ENCODE measurements at regions not wholly inside any gene's neighbourhood (a gene's known extent, or its start where the extent isn't known, plus 50 kb on each side); places are given as distances from the start of the nearest gene placed in this dataset.

DNA sequence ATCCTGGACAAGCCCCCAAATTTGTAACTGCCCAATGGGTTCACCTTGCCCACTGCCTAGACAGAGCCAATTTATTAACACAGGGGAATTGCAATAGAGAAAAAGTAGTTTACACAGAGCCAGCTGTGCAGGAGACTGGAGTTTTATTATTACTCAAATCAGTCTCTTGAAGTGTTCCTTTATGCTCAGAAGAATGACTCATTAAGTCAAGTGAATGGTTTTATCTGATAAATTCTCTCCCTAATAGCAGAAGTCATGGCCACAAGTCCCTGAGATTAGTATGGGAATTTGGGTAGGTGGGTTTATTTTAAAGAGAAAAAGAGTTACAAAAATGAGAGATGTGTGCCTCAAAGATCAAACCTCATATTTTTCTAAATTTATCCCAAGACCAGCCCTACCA, 122.8 kb upstream of the NUDT4 start:
- no peak for DNase-seq

DNA sequence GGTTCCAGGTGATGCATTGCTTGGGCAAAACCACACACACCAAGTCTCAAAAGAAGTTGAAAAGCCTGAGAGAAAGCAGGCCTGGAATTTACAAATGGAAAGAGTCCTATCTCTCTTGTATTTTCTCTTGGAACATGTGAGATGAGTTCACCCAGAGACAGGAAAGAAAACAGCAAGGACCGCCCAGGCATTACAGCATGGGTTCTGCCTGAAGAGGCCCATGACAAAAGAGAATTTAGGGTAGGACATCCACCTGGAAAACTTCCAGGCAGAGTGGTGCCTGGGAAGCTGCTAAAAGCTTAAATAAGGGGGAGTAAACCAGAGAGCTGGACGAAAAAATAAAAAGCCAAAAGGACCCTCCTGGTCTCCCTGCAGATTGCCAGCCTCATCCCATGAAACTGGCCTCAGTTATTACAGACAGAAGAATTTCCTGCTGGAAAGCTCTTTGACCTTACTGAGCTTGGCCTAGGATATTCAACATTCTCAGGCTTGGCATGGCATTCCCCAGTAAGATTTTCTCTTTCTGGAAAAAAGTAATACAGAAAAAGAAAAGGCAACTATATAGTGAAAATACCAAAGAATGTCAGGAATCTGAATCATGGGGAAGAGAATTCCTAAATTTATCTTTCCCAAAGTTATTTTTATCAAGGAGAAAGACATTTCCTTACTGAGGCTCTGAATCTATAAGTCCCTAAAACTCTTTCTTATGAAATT, 121.3 kb upstream of the NUDT4 start:
- no peak for DNase-seq

DNA sequence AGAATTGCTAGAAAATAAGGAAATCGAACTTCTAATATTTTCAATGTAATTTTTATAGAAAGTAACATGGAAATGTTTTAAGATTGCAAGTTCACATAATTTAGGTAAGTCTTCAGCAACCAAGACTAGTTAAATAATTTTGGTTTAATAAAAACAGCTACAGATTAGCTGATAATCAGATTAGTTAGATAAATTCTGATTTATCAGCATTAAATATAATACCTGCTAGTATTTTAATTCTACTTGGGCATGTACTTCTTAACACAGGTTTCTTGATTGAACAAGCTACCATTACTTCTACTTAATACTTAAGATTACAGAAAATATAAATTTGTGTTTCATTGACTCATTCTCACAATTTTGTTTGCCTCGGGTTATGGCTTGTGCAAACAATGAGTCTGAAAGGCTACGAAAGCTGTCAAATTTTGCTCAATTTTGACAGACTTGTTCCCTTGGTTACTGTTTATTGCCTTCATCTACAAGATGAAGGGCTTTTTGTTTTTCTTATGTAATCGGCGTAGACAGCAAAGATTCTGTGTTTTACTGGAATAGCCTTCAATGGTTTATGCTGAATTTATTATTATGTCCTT, 116.1 kb upstream of the NUDT4 start:
- no peak for DNase-seq

GRCh38 chr12:93272997-93273396, 104.7 kb upstream of the NUDT4 start:
- no peak for DNase-seq

- DNase-seq, result no peak
These were observed 103.7 kb upstream of the NUDT4 start for GRCh38 chr12:93273834-93274564.

GRCh38 chr12:93274937-93275336, 102.8 kb upstream of the NUDT4 start:
- no peak for DNase-seq

DNA sequence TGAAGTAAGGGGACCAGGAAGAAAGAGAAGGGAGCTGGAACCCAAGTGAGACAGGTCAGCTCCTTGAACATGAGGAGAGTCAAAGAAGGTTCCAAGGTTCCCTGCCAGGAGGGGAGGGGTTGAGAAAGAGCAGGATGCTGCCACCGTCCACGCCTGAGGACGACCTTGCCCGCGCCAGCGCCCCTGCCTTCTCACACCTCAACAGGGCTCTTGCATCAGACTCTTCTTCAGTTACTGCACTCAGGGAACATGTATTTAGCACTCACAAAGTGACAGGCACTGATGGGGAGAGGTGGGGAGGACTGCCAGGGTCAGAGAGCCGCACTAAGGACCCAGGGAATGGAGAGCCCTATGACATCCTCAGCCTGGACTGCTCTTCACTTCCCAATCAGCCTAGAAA, 102.1 kb upstream of the NUDT4 start:
- no peak for DNase-seq

DNA sequence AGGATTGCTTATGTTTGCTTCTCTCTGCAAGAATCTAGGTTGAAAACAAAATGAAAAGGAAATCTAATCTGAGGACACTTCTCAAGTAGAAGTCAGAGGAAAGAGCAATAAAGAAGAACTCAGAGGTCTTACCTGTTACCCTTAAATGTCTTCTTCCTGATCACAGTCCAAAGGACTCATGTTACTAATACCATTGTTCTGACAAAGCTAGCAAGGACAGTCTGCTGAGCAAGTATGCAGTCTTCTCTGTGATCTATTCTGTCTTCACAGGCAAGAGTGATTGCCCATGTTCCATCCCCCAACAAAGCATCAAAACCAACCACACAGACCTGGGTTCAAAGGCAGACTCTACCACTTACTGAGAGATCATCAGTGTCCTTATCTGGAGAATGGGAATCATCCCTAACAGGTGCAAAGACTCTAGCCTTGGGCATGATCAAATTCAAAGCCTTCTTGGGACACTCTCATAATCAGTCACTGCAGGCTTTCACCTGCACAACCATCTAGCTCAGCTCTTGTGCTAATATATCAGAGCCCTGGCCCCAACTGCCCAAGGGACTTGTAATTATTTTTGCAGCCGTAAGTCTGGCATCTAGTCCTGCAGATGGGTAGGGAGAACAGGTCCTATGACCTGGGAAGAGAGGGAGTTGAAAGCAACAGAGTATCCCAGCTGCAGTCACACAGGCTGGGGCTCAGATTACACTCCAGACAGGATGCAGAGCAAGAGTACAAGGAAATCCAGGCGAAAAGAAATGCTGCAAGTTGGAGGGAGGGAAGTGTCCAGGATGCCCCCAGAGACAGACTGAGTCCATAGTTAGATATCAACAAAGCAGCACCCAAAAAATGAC, 97.9 kb upstream of the NUDT4 start:
- no peak for DNase-seq

- no peak for DNase-seq
These were observed 90.6 kb upstream of the NUDT4 start for GRCh38 chr12:93287149-93287548.

DNA sequence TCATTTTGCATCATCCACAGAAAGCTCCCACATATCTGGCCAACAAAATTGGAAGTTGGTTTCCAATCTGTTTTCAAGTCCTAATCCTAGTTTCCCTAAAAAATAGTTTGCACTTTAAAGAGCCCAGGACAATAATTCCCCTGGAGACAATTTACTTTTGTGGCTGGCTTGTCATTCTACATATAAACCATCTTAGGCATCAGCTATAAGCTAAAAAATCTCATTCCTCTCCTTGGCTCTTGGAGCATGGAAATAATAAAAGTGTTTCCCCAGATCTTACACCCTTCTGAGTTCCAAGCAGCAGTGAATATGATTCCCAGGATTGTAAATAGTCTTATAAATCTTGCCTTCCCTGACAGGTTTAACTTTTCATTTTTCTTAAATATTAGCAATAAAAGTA, 89.1 kb upstream of the NUDT4 start:
- no peak for DNase-seq

- no peak for DNase-seq
These were observed 87.3 kb upstream of the NUDT4 start for GRCh38 chr12:93290391-93290790.

DNA sequence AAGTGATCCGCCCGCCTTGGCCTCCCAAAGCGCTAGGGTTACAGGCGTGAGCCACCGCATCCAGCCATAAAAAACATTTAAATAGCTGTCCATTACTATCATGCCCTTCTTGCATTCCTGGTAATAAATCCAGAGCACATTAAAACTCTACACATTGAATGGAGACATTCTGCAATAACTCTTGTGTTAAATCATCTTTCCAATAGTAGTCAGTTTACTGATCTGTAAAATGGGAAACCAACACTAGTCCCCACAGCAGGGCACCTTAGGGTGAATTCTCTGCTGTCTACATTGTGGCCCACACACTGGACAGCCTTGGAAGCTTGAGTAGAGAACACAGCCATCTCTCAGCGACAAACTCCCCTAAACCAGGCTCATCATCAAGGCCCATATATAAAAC, 85.5 kb upstream of the NUDT4 start:
- DNase-seq, result no peak

- no peak for DNase-seq
These were observed 84.8 kb upstream of the NUDT4 start for GRCh38 chr12:93292731-93293566.

GRCh38 chr12:93297032-93297431, 80.7 kb upstream of the NUDT4 start:
- no peak for DNase-seq

DNA sequence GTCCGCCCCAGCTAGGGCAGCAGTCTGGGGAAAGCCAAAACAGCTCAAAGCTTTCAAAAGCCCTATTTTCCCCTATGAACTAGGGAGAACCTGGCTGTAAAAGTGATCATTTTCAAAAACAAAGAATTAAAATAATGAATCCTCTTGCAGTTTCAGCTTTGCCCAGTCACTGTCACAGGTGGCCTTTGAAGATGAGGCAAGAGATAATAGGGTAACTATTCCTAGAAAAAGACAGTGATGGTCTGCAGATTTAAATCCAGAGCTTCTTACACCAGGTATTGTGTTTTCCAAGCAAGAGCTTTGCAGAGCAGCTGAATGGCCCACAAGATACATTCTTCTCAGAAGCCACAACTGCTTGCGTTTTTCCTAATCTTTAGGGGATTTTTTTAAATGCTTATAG, 80.2 kb upstream of the NUDT4 start:
- DNase-seq, result no peak

DNA sequence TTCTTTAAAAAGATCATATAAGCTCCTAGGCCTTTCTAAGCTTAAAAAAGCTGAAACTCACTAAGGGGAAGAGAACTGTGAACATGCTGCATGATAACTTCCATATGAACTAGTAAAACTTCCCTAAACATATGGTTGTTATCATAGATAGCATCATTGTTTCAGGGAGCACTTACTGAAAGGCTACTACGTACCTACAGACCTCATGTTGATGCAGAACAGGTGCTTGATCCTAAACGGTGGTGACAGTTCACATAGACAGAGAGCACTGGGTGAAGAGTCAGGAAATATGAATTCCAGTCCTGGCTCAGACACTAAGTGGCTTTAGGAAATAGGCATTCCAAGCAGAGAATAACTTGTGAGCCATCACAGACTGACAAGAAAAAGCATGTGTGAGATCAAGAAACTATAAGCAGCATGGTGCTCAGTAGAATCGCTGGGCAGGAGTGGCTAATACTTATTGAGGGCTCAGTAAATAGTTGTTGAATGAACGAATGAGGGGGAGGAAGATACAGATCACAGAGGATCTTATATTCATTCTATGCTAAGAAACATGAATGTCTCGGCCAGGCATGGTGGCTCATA, 78.4 kb upstream of the NUDT4 start:
- no peak for DNase-seq

DNA sequence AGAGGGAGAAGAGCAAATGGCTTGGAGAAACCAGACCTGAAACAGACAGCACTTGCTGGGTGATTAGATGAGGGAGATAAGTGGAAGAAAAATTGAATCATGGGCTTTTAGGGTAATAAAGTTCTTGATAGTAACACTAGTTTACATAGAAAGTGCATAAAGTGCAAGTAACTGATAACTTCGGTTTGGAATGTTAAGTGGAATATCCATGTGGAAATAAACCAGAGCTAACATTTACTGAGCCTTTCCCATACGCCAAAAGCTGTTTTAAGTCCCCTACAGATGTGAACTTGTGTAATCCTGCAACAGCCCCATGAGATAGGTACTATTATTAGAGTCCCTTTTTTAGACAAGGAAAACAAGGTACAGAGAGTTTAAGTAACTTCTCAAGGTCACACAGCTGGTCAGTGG, 77.1 kb upstream of the NUDT4 start:
- DNase-seq, result no peak

GRCh38 chr12:93302331-93303229, 75.1 kb upstream of the NUDT4 start:
- DNase-seq, result peak; percentile 37

DNA sequence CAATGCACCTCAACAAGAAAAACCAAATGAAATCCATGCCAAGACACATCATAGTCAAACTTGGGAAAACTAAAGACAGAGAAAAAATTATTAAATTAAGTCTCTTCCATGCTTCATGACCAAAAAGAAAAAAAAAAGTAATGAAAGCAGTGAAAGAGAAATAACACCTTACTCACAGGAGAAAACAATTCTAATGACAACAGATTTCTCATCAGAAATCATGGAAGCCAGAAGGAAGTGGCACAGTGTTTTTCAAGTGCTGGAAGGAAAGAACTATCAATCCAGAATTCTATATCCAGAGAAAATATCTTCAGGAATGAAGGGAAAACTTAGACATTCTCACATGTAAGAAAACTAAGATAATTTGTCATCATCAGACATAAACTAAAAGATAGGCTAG, 71.1 kb upstream of the NUDT4 start:
- DNase-seq, result no peak

DNA sequence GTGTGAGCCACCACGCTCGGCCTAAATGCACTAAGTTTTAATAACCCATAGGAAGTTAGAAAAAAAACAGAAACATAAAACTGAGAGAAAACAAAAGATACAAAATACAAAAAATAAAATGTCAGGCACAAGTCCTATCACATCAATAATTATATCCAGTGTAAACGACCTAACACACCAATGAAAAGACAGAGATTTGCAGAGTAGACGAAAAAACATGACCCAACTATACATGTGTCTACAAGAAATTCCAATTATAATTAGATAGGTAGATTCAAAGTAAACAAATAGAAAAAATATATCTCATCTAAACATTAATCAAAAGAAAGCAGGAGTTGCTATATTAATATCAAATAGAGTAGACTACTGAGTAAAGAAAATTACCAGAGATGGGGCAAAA, 69.4 kb upstream of the NUDT4 start:
- no peak for DNase-seq

GRCh38 chr12:93311827-93312226, 65.9 kb upstream of the NUDT4 start:
- DNase-seq, result no peak
